ENCODE measurements at regions not wholly inside any gene's neighbourhood (a gene's known extent, or its start where the extent isn't known, plus 50 kb on each side); places are given as distances from the start of the nearest gene placed in this dataset.

DNA sequence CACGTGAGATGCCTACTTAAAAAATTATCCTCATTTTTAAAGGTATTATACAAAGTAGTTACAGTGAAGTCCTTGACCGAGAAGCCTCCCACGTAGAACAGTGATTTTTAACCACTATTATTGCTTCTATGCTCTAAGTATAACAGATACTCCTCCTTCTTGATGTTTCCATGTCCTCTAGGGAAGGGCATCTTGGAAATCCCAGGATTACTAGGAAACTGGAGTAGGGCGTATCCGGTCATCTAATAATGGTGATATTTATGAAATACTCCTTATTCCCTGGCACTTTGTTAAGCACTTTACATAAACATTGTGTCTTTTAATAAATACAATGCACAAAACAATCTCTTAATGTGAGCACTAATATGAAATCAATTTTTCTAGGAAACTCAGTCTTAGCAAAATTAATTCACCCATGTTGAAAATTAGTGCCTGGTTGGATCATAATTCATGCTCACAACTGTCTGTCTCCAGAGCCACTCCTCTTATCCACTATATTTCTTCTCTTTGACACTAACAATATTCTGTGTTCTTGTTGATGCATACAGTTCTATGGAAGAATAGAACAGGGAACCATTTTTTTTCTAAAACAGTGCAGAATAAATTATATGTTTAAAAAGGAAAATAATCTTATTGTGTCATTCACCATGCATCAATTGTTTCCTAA lies 128.6 kb upstream of the SEMA3E start:
- no peaks in the 10 kb centered on the region for H3K36me3 Mint-ChIP-seq (ENCODE audit: insufficient read depth in 1 of 3, low read depth in 3 of 3)

More for the DNA sequence above, 128.6 kb upstream of the SEMA3E start:
- Histone ChIP-seq H3K9me3 (ENCODE audit: control insufficient read depth, low read depth, low read length) (no peaks in the 10 kb centered on the region), H4K5ac (ENCODE audit: insufficient read length, low read depth, low read length) (no peak overlapping the region), H2AFZ (ENCODE audit: low read length) (no peak overlapping the region), H3K9ac (ENCODE audit: extremely low read depth, insufficient read length, low read length) (no peak overlapping the region), H3K18ac (ENCODE audit: insufficient read length, low read depth, low read length) (no peak overlapping the region), H3K27ac (ENCODE audit: insufficient read length, low read depth, low read length) (no peak overlapping the region), H3K23me2 (ENCODE audit: insufficient read length, low read depth, low read length, poor library complexity, severe bottlenecking) (no peaks in the 10 kb centered on the region), H3K23ac (ENCODE audit: insufficient read length, low read depth, low read length) (no peak overlapping the region), H3K27me3 (ENCODE audit: insufficient read depth, low read length) (no peaks in the 10 kb centered on the region), H4K8ac (replicated peaks; ENCODE audit: insufficient read length, low read depth, low read length) (no peak overlapping the region), H3K79me1 (ENCODE audit: insufficient read depth, low read depth, low read length, poor library complexity, severe bottlenecking) (no peaks in the 10 kb centered on the region), H3K4me2 (ENCODE audit: insufficient read depth, insufficient read length, low read length) (no peak overlapping the region), H4K20me1 (ENCODE audit: control insufficient read depth, insufficient read depth, insufficient read length) (no peaks in the 10 kb centered on the region), H2BK15ac (ENCODE audit: low read depth, low read length) (no peak overlapping the region), H2BK12ac (ENCODE audit: insufficient read length, low read depth, low read length) (no peak overlapping the region), H3K4ac (ENCODE audit: low read depth, low read length) (no peak overlapping the region), H2BK5ac (ENCODE audit: insufficient read length, low read length) (no peak overlapping the region), H3T11ph (ENCODE audit: low read length) (no peak overlapping the region), H3K79me2 (ENCODE audit: insufficient read depth, low read length) (no peaks in the 10 kb centered on the region), H2BK20ac (ENCODE audit: low read depth, low read length, poor library complexity, severe bottlenecking) (no peak overlapping the region), H3K56ac (ENCODE audit: insufficient read length, low read depth, low read length) (no peak overlapping the region), H4K91ac (ENCODE audit: insufficient read length, low read depth, low read length) (no peak overlapping the region), H2BK120ac (ENCODE audit: low read depth, low read length, poor library complexity, severe bottlenecking) (no peak overlapping the region), H3K14ac (ENCODE audit: insufficient read depth, low read length) (no peak overlapping the region), H3K4me1 (ENCODE audit: insufficient read depth, low read length) (no peaks in the 10 kb centered on the region), H2AK5ac (ENCODE audit: insufficient read length, low read length) (no peak overlapping the region)
- TF ChIP-seq, protein P1, sequence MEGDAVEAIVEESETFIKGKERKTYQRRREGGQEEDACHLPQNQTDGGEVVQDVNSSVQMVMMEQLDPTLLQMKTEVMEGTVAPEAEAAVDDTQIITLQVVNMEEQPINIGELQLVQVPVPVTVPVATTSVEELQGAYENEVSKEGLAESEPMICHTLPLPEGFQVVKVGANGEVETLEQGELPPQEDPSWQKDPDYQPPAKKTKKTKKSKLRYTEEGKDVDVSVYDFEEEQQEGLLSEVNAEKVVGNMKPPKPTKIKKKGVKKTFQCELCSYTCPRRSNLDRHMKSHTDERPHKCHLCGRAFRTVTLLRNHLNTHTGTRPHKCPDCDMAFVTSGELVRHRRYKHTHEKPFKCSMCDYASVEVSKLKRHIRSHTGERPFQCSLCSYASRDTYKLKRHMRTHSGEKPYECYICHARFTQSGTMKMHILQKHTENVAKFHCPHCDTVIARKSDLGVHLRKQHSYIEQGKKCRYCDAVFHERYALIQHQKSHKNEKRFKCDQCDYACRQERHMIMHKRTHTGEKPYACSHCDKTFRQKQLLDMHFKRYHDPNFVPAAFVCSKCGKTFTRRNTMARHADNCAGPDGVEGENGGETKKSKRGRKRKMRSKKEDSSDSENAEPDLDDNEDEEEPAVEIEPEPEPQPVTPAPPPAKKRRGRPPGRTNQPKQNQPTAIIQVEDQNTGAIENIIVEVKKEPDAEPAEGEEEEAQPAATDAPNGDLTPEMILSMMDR (conservative IDR thresholded peaks at IDR 0.05), result no peak
- no CpG with 5 or more reads among the region's 5 CpGs for WGBS (ENCODE audit: extremely low coverage, insufficient read length, low lambda C conversion rate)
- Mint-ChIP-seq H3K27ac (no peak overlapping the region), H3K9me3 (no peaks in the 10 kb centered on the region), H3K4me3 (no peak overlapping the region), H3K4me1 (peaks cover 0 to 4% of the 10 kb centered on the region in 2 experiments; a peak in 1 of 4 replicates), H3K27me3 (ENCODE audit: low read depth) (no peaks in the 10 kb centered on the region)
- no peak for DNase-seq

Measured in H9 (cell line).